MM.1S (cell line): ENCODE measurements at regions not wholly inside any gene's neighbourhood (a gene's known extent, or its start where the extent isn't known, plus 50 kb on each side); places are given as distances from the start of the nearest gene placed in this dataset.

Experiments
- DNase-seq: peaks from one replicate; pipeline ENCODE4 v3.0.0-alpha.2; 2015
- H2AFZ ChIP-seq: fragments of 300-600 bp; sonication (generic); 2 replicates; pipeline ENCODE4 v1.6.0; 2016; ENCODE audit warnings: antibody characterized with exemption, low read length
- H3F3A ChIP-seq: fragments of 300-600 bp; sonication (generic); 2 replicates; pipeline ENCODE4 v1.6.1; 2016; ENCODE audit warnings: mild to moderate bottlenecking, antibody characterized with exemption, low read length, moderate library complexity, mixed read lengths; ENCODE audit not compliant: insufficient read depth
- H3K27ac ChIP-seq: fragments of 300-600 bp; sonication (generic); 2 replicates; pipeline ENCODE4 v1.5.1; 2016; ENCODE audit warnings: mild to moderate bottlenecking, low read length
- H3K27me3 ChIP-seq: fragments of 300-600 bp; sonication (generic); replicated peaks from 2 replicates; pipeline ENCODE4 v1.6.0; 2016; ENCODE audit warnings: low read length; ENCODE audit not compliant: insufficient read depth
- H3K36me3 ChIP-seq: fragments of 300-600 bp; sonication (generic); replicated peaks from 2 replicates; pipeline ENCODE4 v1.6.1; 2016; ENCODE audit warnings: mild to moderate bottlenecking, low read length, mixed read lengths; ENCODE audit not compliant: insufficient read depth
- H3K4me1 ChIP-seq: fragments of 300-600 bp; sonication (generic); 2 replicates; pipeline ENCODE4 v1.6.1; 2016; ENCODE audit warnings: low read length, mixed read lengths
- H3K4me2 ChIP-seq: fragments of 300-600 bp; sonication (generic); 2 replicates; pipeline ENCODE4 v1.6.0; 2016; ENCODE audit warnings: low read depth, low read length
- H3K4me3 ChIP-seq: fragments of 300-600 bp; sonication (generic); 2 replicates; pipeline ENCODE4 v1.5.1; 2016; ENCODE audit warnings: low read length, mixed read lengths
- H3K79me2 ChIP-seq: fragments of 300-600 bp; sonication (generic); 2 replicates; pipeline ENCODE4 v1.6.1; 2016; ENCODE audit warnings: mixed run types, low read length, mixed read lengths
- H3K9ac ChIP-seq: fragments of 300-600 bp; sonication (generic); 2 replicates; pipeline ENCODE4 v1.6.1; 2016; ENCODE audit warnings: low read length, mixed read lengths
- H3K9me2 ChIP-seq: fragments of 300-600 bp; sonication (generic); replicated peaks from 2 replicates; pipeline ENCODE4 v1.6.1; 2016; ENCODE audit warnings: mild to moderate bottlenecking, low read length, mixed read lengths; ENCODE audit not compliant: insufficient read depth
- H3K9me3 ChIP-seq: fragments of 300-600 bp; sonication (generic); replicated peaks from 2 replicates; pipeline ENCODE4 v1.6.1; 2016; ENCODE audit warnings: mild to moderate bottlenecking, low read length, mixed read lengths; ENCODE audit not compliant: insufficient read depth
- H4K20me1 ChIP-seq: fragments of 300-600 bp; sonication (generic); 2 replicates; pipeline ENCODE4 v1.6.1; 2016; ENCODE audit warnings: mild to moderate bottlenecking, low read length, moderate library complexity, mixed read lengths; ENCODE audit not compliant: insufficient read depth
- CTCF ChIP-seq: fragments of 300-600 bp; sonication (generic); IDR thresholded peaks from 2 replicates; pipeline ENCODE4 v1.5.1; 2016; ENCODE audit warnings: antibody characterized with exemption, low read length, mixed read lengths
- EZH2 ChIP-seq: fragments of 300-600 bp; sonication (generic); optimal IDR thresholded peaks from 2 replicates; pipeline ENCODE3; 2017; ENCODE audit warnings: low read depth, mild to moderate bottlenecking, antibody characterized with exemption, low read length, mixed read lengths
- EZH2phosphoT487 ChIP-seq: fragments of 300-600 bp; sonication (generic); IDR thresholded peaks from 2 replicates; pipeline ENCODE4 v1.6.1; 2018; ENCODE audit warnings: antibody characterized with exemption, low read length

- no peaks in the 10 kb centered on the region for H3K27me3 ChIP-seq
- TF ChIP-seq EZH2 (no peak), CTCF (no peak), EZH2phosphoT487 (no peak)
Measured at GRCh38 chr10:78814407-78814806, 254.4 kb upstream of the ZMIZ1 start.

GRCh38 chr10:78815702-78816334 lies 252.9 kb upstream of the ZMIZ1 start:
- Histone ChIP-seq H3K4me2 (no peak overlapping the region), H3K4me3 (no peak overlapping the region), H3F3A (no peaks in the 10 kb centered on the region), H3K36me3 (no peaks in the 10 kb centered on the region), H3K9me3 (no peaks in the 10 kb centered on the region), H3K79me2 (no peaks in the 10 kb centered on the region), H4K20me1 (no peaks in the 10 kb centered on the region), H3K9me2 (no peaks in the 10 kb centered on the region), H3K9ac (no peak overlapping the region), H3K4me1 (no peaks in the 10 kb centered on the region), H2AFZ (no peak overlapping the region), H3K27me3 (no peaks in the 10 kb centered on the region), H3K27ac (no peak overlapping the region)
- no peak for TF ChIP-seq CTCF
- TF ChIP-seq EZH2phosphoT487 = no peak
- no peak for TF ChIP-seq EZH2
- DNase-seq = no peak

More at GRCh38 chr10:78814407-78814806, 254.4 kb upstream of the ZMIZ1 start:
- H3K27ac ChIP-seq = no peak overlapping the region
- H2AFZ ChIP-seq = no peak overlapping the region
- DNase-seq = no peak
- H3K9me3 ChIP-seq = no peaks in the 10 kb centered on the region
- no peaks in the 10 kb centered on the region for H3K9me2 ChIP-seq
- H3K79me2 ChIP-seq = no peaks in the 10 kb centered on the region
- H3F3A ChIP-seq = no peaks in the 10 kb centered on the region
- H3K4me1 ChIP-seq = no peaks in the 10 kb centered on the region
- H3K4me2 ChIP-seq = no peak overlapping the region
- H3K9ac ChIP-seq = no peak overlapping the region
- no peak overlapping the region for H3K4me3 ChIP-seq
- no peaks in the 10 kb centered on the region for H3K36me3 ChIP-seq
- no peaks in the 10 kb centered on the region for H4K20me1 ChIP-seq

GRCh38 chr10:78817361-78817760 lies 251.4 kb upstream of the ZMIZ1 start:
- Histone ChIP-seq H3K9me3 (no peaks in the 10 kb centered on the region), H3K27ac (no peak overlapping the region), H2AFZ (no peak overlapping the region), H3K4me2 (no peak overlapping the region), H3K27me3 (no peaks in the 10 kb centered on the region), H3K9me2 (no peaks in the 10 kb centered on the region), H3K79me2 (no peaks in the 10 kb centered on the region), H3K4me1 (no peaks in the 10 kb centered on the region), H3F3A (no peaks in the 10 kb centered on the region), H4K20me1 (no peaks in the 10 kb centered on the region), H3K4me3 (no peak overlapping the region), H3K36me3 (no peaks in the 10 kb centered on the region), H3K9ac (no peak overlapping the region)
- no peak for TF ChIP-seq EZH2phosphoT487
- no peak for TF ChIP-seq EZH2
- DNase-seq = no peak

GRCh38 chr10:78817804-78818203 lies 251.0 kb upstream of the ZMIZ1 start:
- TF ChIP-seq EZH2 (no peak), EZH2phosphoT487 (no peak), CTCF (no peak)
- Histone ChIP-seq H3K9ac (no peak overlapping the region), H2AFZ (no peak overlapping the region), H3K4me3 (no peak overlapping the region), H4K20me1 (no peaks in the 10 kb centered on the region), H3K27ac (no peak overlapping the region), H3K36me3 (no peaks in the 10 kb centered on the region), H3K9me2 (no peaks in the 10 kb centered on the region), H3K4me1 (no peaks in the 10 kb centered on the region), H3K27me3 (no peaks in the 10 kb centered on the region), H3F3A (no peaks in the 10 kb centered on the region), H3K79me2 (no peaks in the 10 kb centered on the region), H3K4me2 (no peak overlapping the region), H3K9me3 (no peaks in the 10 kb centered on the region)
- no peak for DNase-seq
